Right cardiac atrium (tissue), 5 donors: ENCODE measurements at regions not wholly inside any gene's neighbourhood (a gene's known extent, or its start where the extent isn't known, plus 50 kb on each side); places are given as distances from the start of the nearest gene placed in this dataset.
A peak's percentile ranks its signal among the peaks of the same experiment; 100 is the strongest.

Experiments used
- ATAC-seq, 2 donors: fragments of 200-7000 bp; cut with Tn5 transposase; one replicate each; pipeline versions ENCODE4 v1.8.0 to v1.9.1; 2020; ENCODE audit warnings: moderate library complexity in 2 of 2, mild to moderate bottlenecking in 1 of 2
- DNase-seq, 3 donors: peaks; one replicate each; pipeline ENCODE4 v3.0.0-alpha.2; 2020
- H3K27ac ChIP-seq: one replicate; pipeline ENCODE4 v1.5.1; 2013; ENCODE audit warnings: mild to moderate bottlenecking, low read length, control low read depth, moderate library complexity
- H3K27me3 ChIP-seq: one replicate; pipeline ENCODE4 v1.6.1; 2013; ENCODE audit not compliant: control insufficient read depth, insufficient read depth
- H3K4me1 ChIP-seq: one replicate; pipeline ENCODE4 v1.6.1; 2013; ENCODE audit warnings: low read length; ENCODE audit not compliant: control insufficient read depth, insufficient read depth
- H3K4me3 ChIP-seq: one replicate; pipeline ENCODE4 v1.5.1; 2013; ENCODE audit warnings: low read length, control low read depth
- H3K9me3 ChIP-seq: one replicate; pipeline ENCODE4 v1.6.1; 2013; ENCODE audit warnings: low read length; ENCODE audit not compliant: control insufficient read depth
- WGBS: extraction: QIAGEN DNeasy Blood & Tissue Kit; methylation state at CpG from one replicate; pipeline ENCODE4 v1.1.7; 2013; 5-methylcytosine and 5-hydroxymethylcytosine counted together
- intact Hi-C, 4 donors: fragments of 100-400 bp; cut with DNase I; formaldehyde crosslinking; loops; one replicate each; pipeline versions ENCODE4 v1.11.0 to v1.14.0; 2022 to 2023
- donor health status: healthy with polysubstance abuse.
- donor health status: DM: no; HTN: yes; CAD: no.
- donor health status: DM: no; HTN: no; CAD: no.
- donor health status: DM: no; HTN: yes; CAD: no; lungs with severe emphysema.
- donor health status: DM: yes; HTN: yes; CAD: no.

DNA sequence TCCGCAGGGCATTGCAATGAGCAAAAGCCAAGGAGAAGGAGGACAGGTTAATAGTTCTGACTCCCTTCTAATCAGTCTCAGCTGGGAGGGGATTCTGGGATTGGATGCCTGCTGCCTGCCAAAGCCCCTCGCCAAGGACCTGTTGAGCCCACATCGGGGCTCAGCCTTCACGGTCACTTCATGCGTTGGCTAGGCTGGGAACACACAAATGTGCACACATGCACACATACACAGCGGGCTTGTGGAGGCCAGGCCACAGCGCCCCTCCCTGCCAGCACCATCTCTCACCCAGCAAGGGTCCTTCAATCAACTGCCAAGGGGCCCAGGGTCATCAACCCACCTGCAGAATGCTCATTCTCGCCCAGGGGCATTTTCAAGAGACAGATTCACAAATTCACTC lies 113.9 kb downstream of the C5orf15 start:
- H3K4me3 ChIP-seq: no peak overlapping the region
- 88% methylated on average over 8 of the region's 8 CpGs for WGBS
- DNase-seq: no peak
- H3K9me3 ChIP-seq: no peaks in the 10 kb centered on the region
- no peak for ATAC-seq
- no peaks in the 10 kb centered on the region for H3K4me1 ChIP-seq
- intact Hi-C loops: no loop called here
- no peak overlapping the region for H3K27ac ChIP-seq
- H3K27me3 ChIP-seq: no peaks in the 10 kb centered on the region

DNA sequence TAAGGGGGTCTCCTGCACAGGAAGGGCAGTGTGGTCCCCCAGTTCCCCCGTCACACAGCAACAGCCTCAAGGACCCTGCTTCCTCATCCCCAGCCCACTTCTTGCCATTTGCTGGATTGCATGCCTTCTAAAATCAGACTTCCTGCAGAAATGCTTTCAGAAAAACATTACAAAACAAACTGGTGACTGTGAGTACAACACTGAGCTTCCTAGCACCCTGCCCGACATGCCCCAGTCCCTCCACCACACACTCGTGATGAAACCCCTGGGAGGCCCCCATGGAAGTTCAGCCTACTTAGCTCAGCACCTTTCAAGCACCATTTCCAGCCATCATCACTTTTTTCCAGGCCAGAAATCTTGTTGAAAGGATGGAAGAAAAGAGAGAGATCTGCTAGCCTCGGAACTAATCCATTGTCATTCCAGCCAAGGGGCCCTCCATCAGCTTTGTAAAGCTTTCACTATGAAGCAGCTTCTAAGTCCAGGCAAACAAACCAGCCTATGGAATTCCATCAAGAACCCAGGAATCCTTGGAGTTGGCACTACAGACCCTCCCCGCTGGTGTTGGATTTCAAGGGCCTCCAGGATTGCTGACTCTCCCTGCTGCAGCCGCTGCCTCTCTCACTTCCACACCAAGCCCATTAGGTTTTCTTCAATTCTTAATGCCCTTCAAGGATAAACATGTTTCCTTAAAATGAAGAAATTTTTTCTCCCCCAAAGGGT lies 114.6 kb downstream of the C5orf15 start:
- Histone ChIP-seq H3K4me1 (no peaks in the 10 kb centered on the region), H3K27ac (no peak overlapping the region), H3K4me3 (no peak overlapping the region), H3K27me3 (no peaks in the 10 kb centered on the region), H3K9me3 (no peaks in the 10 kb centered on the region)
- 69% methylated on average over 6 of the region's 6 CpGs for WGBS
- no peak for ATAC-seq
- intact Hi-C loops: no loop called here
- no peak for DNase-seq

DNA sequence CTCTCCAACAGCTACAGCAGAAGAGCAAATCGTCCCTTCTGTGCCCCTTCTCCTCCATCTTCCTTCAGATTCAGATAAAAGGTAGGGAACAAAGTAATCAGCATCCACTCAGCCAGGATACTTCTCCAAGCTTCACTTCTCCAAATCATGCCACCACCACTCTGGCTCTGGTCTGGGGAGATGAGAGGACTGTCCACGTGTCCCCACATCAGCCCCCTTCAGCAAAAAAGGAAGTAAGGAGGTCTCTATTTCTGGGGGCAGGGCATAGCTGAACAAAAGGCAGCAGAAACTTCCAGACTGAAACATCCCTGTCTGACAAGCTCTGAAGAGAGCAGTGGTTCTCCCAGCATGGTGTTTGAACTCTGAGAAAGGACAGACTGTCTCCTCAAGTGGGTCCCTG lies 116.9 kb downstream of the C5orf15 start:
- ATAC-seq: no peak
- Histone ChIP-seq H3K9me3 (no peaks in the 10 kb centered on the region), H3K27me3 (no peaks in the 10 kb centered on the region), H3K4me3 (no peak overlapping the region), H3K27ac (no peak overlapping the region), H3K4me1 (no peaks in the 10 kb centered on the region)
- no peak for DNase-seq
- 72% methylated on average over 2 of the region's 2 CpGs for WGBS
- intact Hi-C loops: no loop called here

DNA sequence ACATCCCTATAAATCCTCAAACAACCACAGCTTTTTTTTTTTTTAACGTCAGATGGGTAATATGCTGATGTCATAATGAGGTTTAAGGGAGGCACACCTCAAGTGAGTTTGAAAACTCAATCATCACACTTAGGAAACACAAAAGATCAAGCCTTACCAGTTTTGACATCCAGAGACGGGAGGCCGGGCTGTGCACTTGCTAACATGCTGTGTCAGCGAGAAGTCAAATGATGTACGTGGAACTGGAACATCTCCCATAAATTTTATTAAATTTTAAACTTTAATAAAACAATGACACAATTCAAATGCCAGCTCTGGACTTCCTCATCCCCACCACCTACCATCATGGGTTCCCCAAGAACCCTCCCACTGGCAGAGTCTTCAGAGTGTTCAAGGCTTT lies 117.6 kb downstream of the C5orf15 start:
- intact Hi-C loops: no loop called here
- ATAC-seq (no peak), DNase-seq (no peak)
- H3K4me3 ChIP-seq: no peak overlapping the region
- H3K27me3 ChIP-seq: no peaks in the 10 kb centered on the region
- WGBS: 88% methylated on average over 5 of the region's 5 CpGs
- H3K27ac ChIP-seq: no peak overlapping the region
- no peaks in the 10 kb centered on the region for H3K9me3 ChIP-seq
- no peaks in the 10 kb centered on the region for H3K4me1 ChIP-seq

DNA sequence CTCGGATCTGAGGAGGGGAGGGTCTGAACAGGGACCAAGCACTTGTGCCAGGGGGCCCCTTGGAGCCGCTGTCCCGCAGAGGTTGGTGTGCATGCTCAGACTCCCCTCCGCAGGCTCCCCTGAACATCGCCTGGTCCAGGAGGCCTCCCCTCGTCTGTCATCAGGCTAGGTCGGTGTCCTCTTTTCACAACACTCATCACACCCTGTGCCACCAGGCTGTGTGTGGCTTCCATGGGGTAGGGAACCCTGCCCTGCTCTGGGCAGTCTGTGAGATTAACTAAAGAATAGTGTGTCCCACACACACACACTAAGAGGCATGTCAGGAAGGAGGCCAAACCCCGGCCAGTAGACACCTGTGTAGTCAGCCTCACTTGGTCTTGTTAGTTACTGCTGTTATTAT lies 119.3 kb downstream of the C5orf15 start:
- ATAC-seq (peak in 1 of 2 donors; percentile 26), DNase-seq (no peak)
- intact Hi-C loops: no loop called here
- Histone ChIP-seq H3K4me1 (no peaks in the 10 kb centered on the region), H3K27me3 (no peaks in the 10 kb centered on the region), H3K27ac (no peak overlapping the region), H3K9me3 (no peaks in the 10 kb centered on the region), H3K4me3 (no peak overlapping the region)
- 71% methylated on average over 8 of the region's 8 CpGs for WGBS

DNA sequence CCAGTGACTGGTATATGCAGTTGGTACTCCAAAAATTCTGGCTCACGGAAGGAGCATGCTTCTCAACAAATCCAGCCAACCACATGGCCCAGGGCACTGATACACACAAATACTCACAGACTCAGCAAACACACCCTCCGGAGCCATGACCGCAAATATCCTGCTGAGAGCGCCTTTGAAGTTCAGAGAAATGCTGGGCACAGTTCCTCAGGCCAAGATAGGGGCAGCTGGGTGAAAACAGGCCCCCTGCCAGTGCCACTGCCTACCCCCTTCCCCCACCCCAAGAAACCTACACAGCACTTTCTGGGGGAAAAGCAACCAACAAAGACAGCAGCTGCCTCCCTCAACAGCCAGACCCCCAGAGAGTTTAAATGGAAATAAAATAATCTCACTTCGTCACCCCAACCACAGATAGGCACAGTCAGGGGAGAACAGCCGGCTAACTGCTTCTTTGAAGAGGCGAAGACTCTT lies 120.0 kb downstream of the C5orf15 start:
- no peaks in the 10 kb centered on the region for H3K27me3 ChIP-seq
- WGBS: 60% methylated on average over 7 of the region's 7 CpGs
- peak in 1 of 2 donors; percentile 33 for ATAC-seq
- H3K4me3 ChIP-seq: no peak overlapping the region
- intact Hi-C loops: no loop called here
- H3K4me1 ChIP-seq: no peaks in the 10 kb centered on the region
- no peak overlapping the region for H3K27ac ChIP-seq
- no peaks in the 10 kb centered on the region for H3K9me3 ChIP-seq
- DNase-seq: no peak

DNA sequence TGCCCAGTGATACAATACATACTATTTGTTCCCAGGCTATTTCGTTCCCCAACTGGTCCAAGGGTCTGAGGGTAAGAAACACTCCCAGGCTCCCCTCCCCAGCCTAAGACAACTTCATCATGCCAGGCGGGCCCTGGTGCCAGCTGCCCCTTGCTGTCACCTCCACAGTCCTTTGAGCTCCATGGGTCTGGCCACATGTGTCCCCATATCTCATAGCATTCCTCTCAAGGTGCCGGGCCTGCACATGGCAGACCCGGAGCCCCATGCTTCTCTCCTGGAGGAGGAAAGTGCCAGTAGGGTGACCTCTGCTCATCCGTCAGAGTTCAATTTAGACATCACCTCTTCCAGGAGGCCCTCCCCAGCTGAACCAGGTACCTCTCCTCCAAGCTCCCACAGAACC lies 120.5 kb downstream of the C5orf15 start:
- Histone ChIP-seq H3K27me3 (no peaks in the 10 kb centered on the region), H3K27ac (no peak overlapping the region), H3K4me3 (no peak overlapping the region), H3K9me3 (no peaks in the 10 kb centered on the region), H3K4me1 (no peaks in the 10 kb centered on the region)
- ATAC-seq: peak in 1 of 2 donors; percentile 9
- DNase-seq: no peak
- 86% methylated on average over 5 of the region's 5 CpGs for WGBS
- intact Hi-C loops: no loop called here

DNA sequence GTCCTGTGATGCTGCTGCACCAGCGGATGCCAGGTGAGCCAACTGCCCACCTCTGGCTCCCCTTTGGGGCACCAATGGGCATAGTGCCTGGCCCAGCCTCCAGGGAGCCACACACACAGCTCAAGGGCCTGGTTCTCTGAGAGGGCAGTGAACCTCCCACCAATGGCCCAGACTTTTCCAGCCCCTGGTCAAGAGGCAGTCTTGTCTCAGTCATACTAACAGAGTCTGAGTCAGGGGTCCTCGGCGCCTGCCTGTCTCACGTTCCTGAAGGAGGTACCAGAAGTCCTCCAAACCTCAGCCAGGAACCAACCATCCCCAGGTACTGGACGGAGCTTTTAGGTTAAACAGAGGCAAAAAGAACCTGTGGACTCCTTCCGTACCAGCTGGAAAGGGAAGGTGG lies 121.1 kb downstream of the C5orf15 start:
- 93% methylated on average over 6 of the region's 6 CpGs for WGBS
- ATAC-seq (no peak), DNase-seq (no peak)
- H3K4me1 ChIP-seq: no peaks in the 10 kb centered on the region
- intact Hi-C loops: no loop called here
- H3K27me3 ChIP-seq: no peaks in the 10 kb centered on the region
- H3K27ac ChIP-seq: no peak overlapping the region
- no peak overlapping the region for H3K4me3 ChIP-seq
- no peaks in the 10 kb centered on the region for H3K9me3 ChIP-seq

DNA sequence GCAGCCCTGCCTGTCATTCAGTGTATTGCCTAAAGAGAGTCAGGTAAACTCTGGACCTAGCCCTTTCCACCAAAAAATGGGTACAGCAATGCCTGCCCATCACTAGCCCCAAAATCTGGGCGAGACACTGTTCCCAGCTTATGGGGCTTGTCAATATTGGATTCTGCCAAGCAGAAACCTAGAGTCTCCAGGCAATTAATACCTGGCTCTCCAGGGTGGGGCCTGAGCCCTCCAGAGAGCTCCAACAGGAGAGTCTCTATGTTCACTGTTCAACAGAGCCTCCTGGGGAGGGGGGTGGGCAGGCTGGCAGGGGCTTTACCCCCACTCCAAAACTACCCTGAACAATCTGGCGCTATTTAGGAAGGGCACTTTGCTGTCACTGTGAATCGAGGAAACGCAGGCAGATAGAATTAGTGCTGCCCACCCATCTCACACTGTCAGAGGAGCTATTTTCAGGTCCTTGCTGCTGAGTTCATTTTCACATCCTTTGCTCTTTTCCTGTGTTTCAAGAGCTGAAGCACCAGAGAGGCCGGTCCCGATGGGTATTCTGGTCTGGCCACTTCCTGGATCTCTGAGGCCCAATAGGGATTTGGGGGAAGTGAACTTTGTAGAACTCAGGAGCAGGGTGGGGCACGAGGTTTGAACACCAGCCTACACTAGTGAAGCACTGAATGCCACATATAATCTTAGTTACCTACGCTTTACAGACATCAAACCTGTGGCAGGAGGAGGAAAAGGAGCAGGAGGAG lies 121.8 kb downstream of the C5orf15 start:
- Histone ChIP-seq H3K4me3 (no peak overlapping the region), H3K9me3 (no peaks in the 10 kb centered on the region)
- no peak for DNase-seq

DNA sequence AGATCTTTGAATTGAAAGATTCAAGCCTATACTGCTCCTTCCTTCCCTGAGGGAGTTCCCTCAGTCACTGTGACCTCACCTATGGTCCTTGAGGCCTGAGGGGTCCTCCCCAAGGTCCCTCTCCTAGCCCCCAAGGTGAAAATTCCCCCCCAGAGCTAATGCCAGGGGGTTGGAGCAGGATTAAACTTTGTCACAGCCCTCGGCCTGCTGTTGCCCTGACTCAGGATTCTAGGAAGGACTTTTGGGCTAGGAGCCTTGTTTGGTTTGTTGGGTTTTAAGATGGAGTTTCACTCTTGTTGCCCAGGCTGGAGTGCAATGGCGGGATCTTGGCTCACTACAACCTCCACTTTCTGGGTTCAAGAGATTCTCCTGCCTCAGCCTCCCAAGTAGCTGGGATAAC lies 123.2 kb downstream of the C5orf15 start:
- intact Hi-C loops: no loop called here
- 91% methylated on average over 2 of the region's 2 CpGs for WGBS
- no peaks in the 10 kb centered on the region for H3K27me3 ChIP-seq
- no peak overlapping the region for H3K4me3 ChIP-seq
- H3K27ac ChIP-seq: no peak overlapping the region
- no peaks in the 10 kb centered on the region for H3K4me1 ChIP-seq
- no peak for ATAC-seq
- no peaks in the 10 kb centered on the region for H3K9me3 ChIP-seq
- no peak for DNase-seq

More for the DNA sequence above, 121.8 kb downstream of the C5orf15 start:
- intact Hi-C loops: no loop called here
- no peak for ATAC-seq
- Histone ChIP-seq H3K27me3 (no peaks in the 10 kb centered on the region), H3K27ac (no peak overlapping the region), H3K4me1 (no peaks in the 10 kb centered on the region)
- WGBS: 59% methylated on average over 8 of the region's 8 CpGs

DNA sequence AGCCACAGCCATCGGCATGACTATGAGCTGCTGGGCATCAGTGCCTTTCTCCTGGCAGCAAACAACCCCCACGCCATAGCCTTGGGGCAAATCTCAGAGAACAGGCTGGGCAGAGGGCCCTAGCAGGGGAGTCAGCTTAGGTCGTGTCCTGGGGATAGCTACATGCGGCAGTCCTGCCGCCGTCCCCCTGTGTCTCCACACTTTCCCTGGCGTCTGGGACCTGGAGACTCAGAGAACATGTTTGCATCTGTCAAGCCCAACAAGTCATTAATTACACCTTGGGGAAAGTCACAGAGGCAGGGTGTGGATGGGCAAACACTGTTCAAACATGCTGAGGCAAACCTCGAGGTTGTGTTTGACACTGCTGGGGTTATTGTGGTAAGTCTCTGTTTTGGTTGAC lies 123.6 kb downstream of the C5orf15 start:
- ATAC-seq (no peak), DNase-seq (no peak)
- Histone ChIP-seq H3K27ac (no peak overlapping the region), H3K27me3 (no peaks in the 10 kb centered on the region), H3K4me1 (no peaks in the 10 kb centered on the region), H3K9me3 (no peaks in the 10 kb centered on the region), H3K4me3 (no peak overlapping the region)
- 68% methylated on average over 8 of the region's 8 CpGs for WGBS
- intact Hi-C loops: no loop called here
